Stimulated activated naive CD8-positive, alpha-beta T cell treated with anti-CD3 and anti-CD28 coated beads, Interleukin-15, amount 100 ng/mL, for 72 hours (primary cell): ENCODE measurements at regions not wholly inside any gene's neighbourhood (a gene's known extent, or its start where the extent isn't known, plus 50 kb on each side); places are given as distances from the start of the nearest gene placed in this dataset.
"Not testable (repeated sequence)": the region's sequence is repeated elsewhere in the genome, so short reads cannot be mapped to it uniquely, and the experiment has no call there.

Source experiments
- ATAC-seq: fragments of 150-1000 bp; cut with Tn5 transposase; 2 replicates; pipeline ENCODE4 v1.10.0; 2021; ENCODE audit warnings: mild to moderate bottlenecking, moderate library complexity
- DNase-seq, 2 donors: peaks; one replicate each; pipeline ENCODE4 v3.0.0; 2021 to 2022
- H3K27ac Mint-ChIP-seq, 2 donors: one replicate each; pipeline ENCODE4 v1.8.0; 2022; ENCODE audit warnings: mild to moderate bottlenecking in 2 of 2, mixed read lengths in 2 of 2, moderate library complexity in 2 of 2
- H3K27me3 Mint-ChIP-seq: one replicate; pipeline ENCODE4 v1.8.0; 2022; ENCODE audit warnings: mixed read lengths
- H3K4me1 Mint-ChIP-seq: one replicate; pipeline ENCODE4 v1.8.0; 2022; ENCODE audit warnings: mild to moderate bottlenecking, mixed read lengths
- H3K4me3 Mint-ChIP-seq, 2 donors: one replicate each; pipeline ENCODE4 v1.8.0; 2022; ENCODE audit warnings: mild to moderate bottlenecking in 2 of 2, mixed read lengths in 2 of 2, moderate library complexity in 1 of 2
- H3K9me3 Mint-ChIP-seq, 2 donors: one replicate each; pipeline ENCODE4 v1.8.0; 2022; ENCODE audit warnings: mixed read lengths in 2 of 2

- Mint-ChIP-seq H3K27me3 (no peaks in the 10 kb centered on the region), H3K27ac (no peak overlapping the region), H3K9me3 (peaks cover 4 to 11% of the 10 kb centered on the region in 2 donors), H3K4me3 (no peak overlapping the region), H3K4me1 (no peaks in the 10 kb centered on the region)
- DNase-seq (no peak), ATAC-seq (no peak)
These were observed 239.1 kb upstream of the ARID2 start for GRCh38 chr12:45490232-45490881.

DNA sequence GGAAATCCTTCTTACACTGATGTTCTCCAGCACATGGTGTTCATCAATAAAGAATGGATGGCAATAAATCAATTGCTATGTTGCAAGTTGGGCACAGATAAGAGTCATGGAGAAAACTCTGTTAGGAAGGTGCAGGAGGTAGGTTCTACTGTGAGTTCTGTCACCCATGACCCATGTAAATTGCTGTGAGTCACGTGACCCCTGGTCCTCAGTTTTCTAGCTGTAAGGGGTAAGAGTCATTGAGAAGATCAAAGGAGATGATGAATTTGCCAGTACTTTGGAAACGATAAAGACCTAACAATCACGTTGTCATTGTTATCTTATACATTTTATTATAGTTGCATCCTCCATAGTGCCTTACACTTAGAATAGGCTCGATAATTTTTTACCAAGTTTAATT lies 235.2 kb upstream of the ARID2 start:
- DNase-seq (no peak), ATAC-seq (no peak)
- no peaks in the 10 kb centered on the region for H3K4me1 Mint-ChIP-seq
- no peak overlapping the region for H3K4me3 Mint-ChIP-seq
- no peaks in the 10 kb centered on the region for H3K27me3 Mint-ChIP-seq
- no peak overlapping the region for H3K27ac Mint-ChIP-seq
- peaks cover 4 to 11% of the 10 kb centered on the region in 2 donors for H3K9me3 Mint-ChIP-seq

DNA sequence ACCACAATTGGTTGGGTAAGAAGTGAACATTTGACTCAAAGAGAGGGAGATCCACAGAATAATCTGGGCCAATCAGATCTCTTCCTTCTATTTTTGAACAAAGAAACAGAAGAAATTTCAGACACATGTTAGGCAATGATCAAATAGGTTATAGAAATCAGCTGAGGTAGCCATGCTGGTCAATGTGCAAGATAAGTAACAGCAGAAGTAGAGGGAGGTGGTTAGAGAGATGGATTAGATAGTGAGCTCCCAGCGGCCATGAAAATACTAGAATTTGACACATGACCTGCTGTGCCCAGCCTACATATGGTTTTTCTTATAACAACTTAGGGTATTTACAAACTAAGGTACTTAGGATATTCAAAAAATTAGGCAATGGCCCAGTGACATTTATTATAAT lies 230.9 kb upstream of the ARID2 start:
- peaks cover 6% of the 10 kb centered on the region for H3K4me1 Mint-ChIP-seq
- no peak overlapping the region for H3K27ac Mint-ChIP-seq
- H3K9me3 Mint-ChIP-seq, result peaks cover 0 to 2% of the 10 kb centered on the region in 2 donors
- DNase-seq (no peak), ATAC-seq (no peak)
- H3K27me3 Mint-ChIP-seq, result no peaks in the 10 kb centered on the region
- H3K4me3 Mint-ChIP-seq, result no peak overlapping the region

GRCh38 chr12:45502481-45503128 lies 226.9 kb upstream of the ARID2 start:
- Mint-ChIP-seq H3K4me3 (no peak overlapping the region), H3K27me3 (no peaks in the 10 kb centered on the region), H3K27ac (no peak overlapping the region), H3K9me3 (no peaks in the 10 kb centered on the region), H3K4me1 (peaks cover 6% of the 10 kb centered on the region)
- ATAC-seq (no peak), DNase-seq (no peak)

GRCh38 chr12:45503899-45504298 lies 225.6 kb upstream of the ARID2 start:
- no peaks in the 10 kb centered on the region for H3K9me3 Mint-ChIP-seq
- H3K4me1 Mint-ChIP-seq, result peaks cover 6% of the 10 kb centered on the region
- H3K27ac Mint-ChIP-seq, result no peak overlapping the region
- no peak for ATAC-seq
- no peaks in the 10 kb centered on the region for H3K27me3 Mint-ChIP-seq
- no peak for DNase-seq
- no peak overlapping the region for H3K4me3 Mint-ChIP-seq

GRCh38 chr12:45504316-45505010 lies 225.0 kb upstream of the ARID2 start:
- ATAC-seq (no peak), DNase-seq (no peak)
- H3K27me3 Mint-ChIP-seq, result no peaks in the 10 kb centered on the region
- no peak overlapping the region for H3K4me3 Mint-ChIP-seq
- H3K27ac Mint-ChIP-seq, result no peak overlapping the region
- H3K9me3 Mint-ChIP-seq, result no peaks in the 10 kb centered on the region
- peaks cover 6% of the 10 kb centered on the region for H3K4me1 Mint-ChIP-seq

DNA sequence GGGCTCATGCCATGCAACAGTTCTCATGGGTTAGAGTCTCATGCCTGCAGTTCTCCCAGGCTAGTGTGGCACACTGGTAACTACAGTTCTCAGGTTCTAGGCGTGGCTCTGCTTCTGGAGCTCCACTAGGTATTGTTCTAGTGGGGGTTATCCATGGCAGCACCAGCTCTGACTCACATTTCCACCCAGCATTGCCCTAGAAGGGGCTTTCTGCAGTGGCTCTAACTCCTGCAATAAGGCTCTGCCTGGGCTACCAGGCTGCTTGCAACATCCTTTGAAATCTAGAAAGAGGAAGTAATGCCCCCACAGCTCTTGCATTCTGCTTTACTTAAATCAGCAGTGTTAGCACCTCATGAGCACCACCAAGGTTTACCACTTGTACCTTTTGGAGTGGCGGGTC lies 220.3 kb upstream of the ARID2 start:
- peaks cover 0 to 6% of the 10 kb centered on the region in 2 donors for H3K9me3 Mint-ChIP-seq
- H3K27me3 Mint-ChIP-seq, result no peaks in the 10 kb centered on the region
- no peak overlapping the region for H3K4me3 Mint-ChIP-seq
- H3K27ac Mint-ChIP-seq, result no peak overlapping the region
- no peaks in the 10 kb centered on the region for H3K4me1 Mint-ChIP-seq
- peak in 1 of 2 donors; percentile 48 for DNase-seq
- ATAC-seq, result peak; percentile 96

DNA sequence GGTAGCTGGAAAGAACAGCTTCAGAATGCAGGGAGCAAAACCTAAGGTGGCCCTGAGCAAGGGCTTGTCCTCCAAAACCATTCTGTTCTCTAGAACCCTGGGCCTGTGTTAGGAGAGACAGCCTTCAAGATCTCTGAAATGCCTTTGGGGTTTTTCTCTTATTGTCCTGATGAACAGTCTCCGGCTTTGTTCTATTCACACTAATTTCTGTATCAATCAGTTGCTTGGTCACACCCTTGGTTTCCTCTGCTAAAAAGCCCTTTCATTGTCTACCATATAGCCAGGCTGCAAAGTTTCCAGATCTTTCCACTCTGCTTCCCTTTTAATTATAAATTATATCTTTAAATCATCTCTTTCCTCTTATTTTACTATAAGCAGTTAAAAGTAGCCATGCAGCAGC lies 219.9 kb upstream of the ARID2 start:
- DNase-seq (no peak), ATAC-seq (peak; percentile 47)
- Mint-ChIP-seq H3K4me3 (no peak overlapping the region), H3K9me3 (peaks cover 0 to 6% of the 10 kb centered on the region in 2 donors), H3K4me1 (no peaks in the 10 kb centered on the region), H3K27me3 (no peaks in the 10 kb centered on the region), H3K27ac (no peak overlapping the region)

- H3K4me3 Mint-ChIP-seq, result no peak overlapping the region
- no peaks in the 10 kb centered on the region for H3K27me3 Mint-ChIP-seq
- ATAC-seq (no peak), DNase-seq (no peak)
- H3K27ac Mint-ChIP-seq, result no peak overlapping the region
- H3K9me3 Mint-ChIP-seq, result peaks cover 1% of the 10 kb centered on the region in 2 donors
- H3K4me1 Mint-ChIP-seq, result peaks cover 15% of the 10 kb centered on the region
These were observed 212.1 kb upstream of the ARID2 start for GRCh38 chr12:45517381-45517780.

DNA sequence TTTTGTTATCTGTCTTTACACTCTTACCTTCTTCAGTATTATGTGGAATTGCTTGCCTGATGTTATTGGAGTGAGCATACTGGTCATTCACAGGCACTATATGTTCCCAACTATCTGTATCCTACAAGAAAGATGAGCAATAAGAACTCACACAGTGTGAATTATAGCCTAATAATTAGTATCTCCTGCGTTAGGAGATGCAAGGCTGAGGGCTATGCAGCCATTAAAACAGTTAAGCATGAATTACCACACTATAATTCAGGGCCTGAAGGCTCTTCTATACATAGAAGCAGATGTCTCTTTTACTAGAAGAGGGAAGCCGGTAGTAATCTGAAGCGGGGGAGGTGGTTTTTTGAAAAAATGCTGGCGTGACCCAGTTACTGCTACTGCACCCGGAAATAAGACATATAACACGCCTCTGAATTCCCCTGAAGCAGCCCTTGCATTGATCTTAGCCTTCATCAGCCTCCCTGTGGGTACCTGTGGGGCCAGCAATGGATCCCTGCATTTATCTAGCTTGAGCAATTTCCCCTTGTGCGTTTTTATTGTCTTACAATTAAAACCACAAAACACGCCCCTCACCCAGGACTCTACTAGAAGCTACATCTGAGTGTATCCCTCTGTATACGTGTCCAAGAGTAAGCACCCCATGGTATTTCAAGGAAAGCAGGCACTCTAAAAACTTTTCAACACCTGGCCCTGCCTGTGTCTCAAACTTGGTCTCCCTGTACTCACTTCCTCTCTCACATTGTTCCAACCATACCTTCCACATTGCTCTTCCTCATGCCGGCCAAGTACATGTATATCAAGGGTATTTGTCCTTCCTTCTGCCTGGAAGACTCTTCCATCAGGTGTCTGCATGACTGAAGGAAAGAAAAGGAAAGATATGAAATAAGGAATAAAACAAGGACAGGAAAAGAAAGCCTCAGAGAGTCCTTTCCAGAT lies 210.9 kb upstream of the ARID2 start:
- ATAC-seq, result peak; percentile 100
- no peaks in the 10 kb centered on the region for H3K27me3 Mint-ChIP-seq
- peaks cover 15% of the 10 kb centered on the region for H3K4me1 Mint-ChIP-seq
- H3K4me3 Mint-ChIP-seq, result peak overlapping the region; percentile 9 to 47
- peak overlapping the region; percentile 44 to 89 for H3K27ac Mint-ChIP-seq
- DNase-seq, result peak; percentile 40 to 69
- H3K9me3 Mint-ChIP-seq, result peaks cover 11% of the 10 kb centered on the region in 2 donors

DNA sequence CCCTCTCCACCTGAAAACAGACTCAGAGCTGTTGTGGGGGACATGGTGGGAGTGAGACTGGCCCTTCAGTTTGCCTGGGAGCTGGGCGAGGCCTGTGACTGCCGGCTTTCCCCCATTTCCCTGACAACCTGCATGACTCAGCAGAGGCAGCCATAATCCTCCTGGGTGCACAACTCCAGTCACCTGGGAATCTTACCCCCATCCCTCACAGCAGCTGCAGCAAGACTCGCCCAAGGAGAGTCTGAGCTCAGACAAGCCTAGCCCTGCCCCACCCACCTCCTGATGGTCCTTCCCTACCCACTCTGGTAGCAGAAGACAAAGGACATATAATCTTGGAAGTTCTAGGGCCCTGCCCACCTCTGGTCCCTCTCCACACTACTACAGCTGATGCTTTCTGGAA lies 207.3 kb upstream of the ARID2 start:
- H3K9me3 Mint-ChIP-seq, result peaks cover 15 to 41% of the 10 kb centered on the region in 2 donors
- no peak for DNase-seq

GRCh38 chr12:45526823-45527222 lies 202.7 kb upstream of the ARID2 start:
- H3K27ac Mint-ChIP-seq, H3K27me3 Mint-ChIP-seq, ATAC-seq, H3K4me3 Mint-ChIP-seq, H3K4me1 Mint-ChIP-seq, DNase-seq: not testable (repeated sequence)
- H3K9me3 Mint-ChIP-seq, result peaks cover 15 to 48% of the 10 kb centered on the region in 2 donors

More for the DNA sequence above, 207.3 kb upstream of the ARID2 start:
- Mint-ChIP-seq H3K27me3 (no peaks in the 10 kb centered on the region), H3K4me3 (no peak overlapping the region), H3K27ac (no peak overlapping the region), H3K4me1 (peaks cover 15% of the 10 kb centered on the region)
- no peak for ATAC-seq

DNA sequence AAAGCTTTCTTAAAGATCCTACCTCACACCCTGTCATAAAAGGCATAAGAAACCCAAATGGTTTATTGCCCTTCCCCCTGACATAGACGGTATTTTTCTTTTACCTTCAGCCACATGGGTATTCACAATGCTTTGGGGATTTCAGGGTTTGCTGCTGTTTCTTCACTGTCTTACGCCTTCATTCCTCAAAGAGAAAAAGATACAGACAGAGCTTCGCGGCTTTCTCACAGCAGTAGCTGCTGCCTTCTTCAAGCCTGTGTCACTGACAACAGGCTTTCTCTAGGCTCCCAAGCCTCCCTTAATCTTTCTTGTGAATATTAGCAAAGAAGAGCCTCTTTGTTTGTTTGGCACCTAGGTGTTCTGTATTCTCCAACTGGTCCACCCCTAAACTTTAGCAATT lies 197.4 kb upstream of the ARID2 start:
- no peak for ATAC-seq

DNA sequence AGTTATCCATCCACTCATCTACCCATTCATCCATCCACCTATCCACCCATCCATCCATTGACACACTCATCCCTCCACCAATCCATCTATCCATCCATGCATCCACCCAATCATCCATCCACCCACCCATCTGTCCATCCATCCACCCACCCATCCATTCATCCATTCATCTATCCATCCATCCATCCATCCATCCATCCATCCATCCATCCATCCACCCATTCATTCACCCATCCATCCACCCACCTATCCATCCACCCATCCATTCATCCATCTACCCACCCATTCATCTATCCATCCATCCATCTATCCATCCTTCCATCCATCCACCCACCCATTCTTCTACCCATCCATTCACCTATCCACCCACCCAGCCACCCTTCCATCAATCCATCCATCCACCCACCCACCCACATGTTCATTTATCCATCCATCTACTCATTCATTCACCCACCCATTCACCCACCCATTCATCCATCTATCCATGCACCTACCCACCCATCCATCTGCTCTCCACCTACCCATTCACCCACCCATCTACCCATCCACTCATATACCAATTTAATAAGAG lies 193.8 kb upstream of the ARID2 start:
- Mint-ChIP-seq H3K27me3 (peaks cover 12% of the 10 kb centered on the region), H3K9me3 (peaks cover 0 to 9% of the 10 kb centered on the region in 2 donors), H3K4me3 (no peak overlapping the region), H3K27ac (no peak overlapping the region), H3K4me1 (no peaks in the 10 kb centered on the region)
- DNase-seq (no peak), ATAC-seq (no peak)

More for the DNA sequence above, 197.4 kb upstream of the ARID2 start:
- peak overlapping the region in 1 of 2 donors; percentile 10 for H3K27ac Mint-ChIP-seq
- no peak overlapping the region for H3K4me3 Mint-ChIP-seq
- peaks cover 1 to 17% of the 10 kb centered on the region in 2 donors for H3K9me3 Mint-ChIP-seq
- DNase-seq, result no peak
- H3K4me1 Mint-ChIP-seq, result no peaks in the 10 kb centered on the region
- peaks cover 12% of the 10 kb centered on the region for H3K27me3 Mint-ChIP-seq

- no peak overlapping the region for H3K27ac Mint-ChIP-seq
- H3K27me3 Mint-ChIP-seq, result peaks cover 12% of the 10 kb centered on the region
- no peak for DNase-seq
- no peak for ATAC-seq
- no peaks in the 10 kb centered on the region for H3K4me1 Mint-ChIP-seq
- H3K9me3 Mint-ChIP-seq, result peaks cover 0 to 9% of the 10 kb centered on the region in 2 donors
- H3K4me3 Mint-ChIP-seq, result no peak overlapping the region
These were observed 193.2 kb upstream of the ARID2 start for GRCh38 chr12:45536284-45536683.
